Large intestine (tissue), 3 donors: ENCODE measurements at regions not wholly inside any gene's neighbourhood (a gene's known extent, or its start where the extent isn't known, plus 50 kb on each side); places are given as distances from the start of the nearest gene placed in this dataset.
"Not testable (repeated sequence)": the region's sequence is repeated elsewhere in the genome, so short reads cannot be mapped to it uniquely, and the experiment has no call there.

ENCODE experiments used
- DNase-seq, 2 donors: peaks; one replicate each; pipeline versions ENCODE4 v3.0.0 to v3.0.0-alpha.2; 2013
- H3K27ac ChIP-seq: one replicate; pipeline ENCODE4 v1.5.1; 2013; ENCODE audit warnings: low read length
- H3K27me3 ChIP-seq: 2 replicates; pipeline ENCODE4 v1.6.1; 2013; ENCODE audit warnings: low read length; ENCODE audit not compliant: control insufficient read depth, insufficient read depth
- H3K36me3 ChIP-seq: 2 replicates; pipeline ENCODE4 v1.6.1; 2013; ENCODE audit warnings: low read length; ENCODE audit not compliant: control insufficient read depth, insufficient read depth
- H3K4me1 ChIP-seq: one replicate; pipeline ENCODE4 v1.6.1; 2013; ENCODE audit warnings: low read length; ENCODE audit not compliant: control insufficient read depth, insufficient read depth
- H3K4me3 ChIP-seq: one replicate; pipeline ENCODE4 v1.5.1; 2013; ENCODE audit warnings: low read length
- H3K9me3 ChIP-seq: one replicate; pipeline ENCODE4 v1.6.1; 2013; ENCODE audit warnings: mild to moderate bottlenecking, low read depth, low read length, moderate library complexity; ENCODE audit not compliant: control insufficient read depth
- WGBS: methylation state at CpG from one replicate; pipeline ENCODE4 v1.1.5; 2013; ENCODE audit warnings: low lambda C conversion rate; ENCODE audit not compliant: insufficient coverage; 5-methylcytosine and 5-hydroxymethylcytosine counted together

DNA sequence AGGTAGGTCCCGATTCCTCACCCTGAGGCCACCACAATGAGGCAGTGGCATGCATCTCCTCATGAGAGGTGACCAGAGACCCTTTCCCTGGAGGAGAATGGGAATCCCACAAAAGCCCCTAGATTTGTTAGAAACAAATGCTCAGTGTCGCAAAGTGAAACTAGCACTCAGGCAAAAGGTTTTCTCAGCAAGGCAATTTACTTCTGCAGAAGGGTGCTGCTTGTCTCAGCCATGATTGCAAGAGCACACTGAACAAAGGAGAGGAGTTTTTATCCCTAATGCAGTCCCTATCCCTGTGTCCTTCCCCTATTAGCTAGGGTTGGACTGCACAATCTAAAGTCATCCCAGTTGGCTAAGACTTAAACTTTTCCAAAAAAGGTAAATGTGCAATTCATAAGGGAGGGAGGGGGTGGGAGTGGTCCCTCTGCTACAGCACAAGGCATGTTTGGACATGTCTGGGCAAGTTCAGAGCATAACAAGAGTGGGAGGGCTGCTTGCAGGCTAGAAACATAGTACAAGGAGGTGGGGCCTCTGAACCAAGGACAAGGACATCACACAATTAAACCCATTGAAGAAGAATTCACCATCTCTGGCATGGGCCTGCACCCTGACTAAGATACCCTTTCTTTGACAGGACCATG lies 185.3 kb downstream of the CCNG2 start:
- WGBS = no CpG with 5 or more reads among the region's 2 CpGs
- Histone ChIP-seq H3K4me1 (peaks cover 8% of the 10 kb centered on the region), H3K27me3 (no peaks in the 10 kb centered on the region), H3K4me3 (no peak overlapping the region), H3K27ac (no peak overlapping the region), H3K9me3 (no peaks in the 10 kb centered on the region), H3K36me3 (no peaks in the 10 kb centered on the region)
- DNase-seq = no peak

DNA sequence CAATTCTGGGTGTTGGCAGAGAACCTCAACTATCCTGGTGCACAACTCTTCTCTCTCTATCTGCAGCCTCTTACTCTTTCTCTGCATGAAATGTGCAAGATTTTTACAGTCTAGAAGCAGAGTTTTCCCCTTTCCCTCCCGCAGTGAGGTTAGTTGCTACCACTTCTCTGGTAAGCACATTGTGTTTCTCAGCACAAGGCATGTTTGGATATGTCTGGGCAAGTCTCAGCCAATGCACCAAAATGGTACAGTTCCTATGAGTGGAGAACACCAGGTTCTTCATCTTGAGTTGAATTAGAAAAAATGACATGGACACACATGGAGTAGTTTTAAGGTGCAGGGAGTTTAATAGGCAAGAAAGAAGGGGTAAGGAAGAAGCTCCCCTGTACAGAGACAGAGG lies 187.0 kb downstream of the CCNG2 start:
- H3K4me3 ChIP-seq = no peak overlapping the region
- no peaks in the 10 kb centered on the region for H3K27me3 ChIP-seq
- no peak overlapping the region for H3K27ac ChIP-seq
- WGBS = no CpG with 5 or more reads among the region's 1 CpG
- H3K4me1 ChIP-seq = peaks cover 13% of the 10 kb centered on the region
- H3K9me3 ChIP-seq = no peaks in the 10 kb centered on the region
- H3K36me3 ChIP-seq = no peaks in the 10 kb centered on the region
- DNase-seq = no peak

DNA sequence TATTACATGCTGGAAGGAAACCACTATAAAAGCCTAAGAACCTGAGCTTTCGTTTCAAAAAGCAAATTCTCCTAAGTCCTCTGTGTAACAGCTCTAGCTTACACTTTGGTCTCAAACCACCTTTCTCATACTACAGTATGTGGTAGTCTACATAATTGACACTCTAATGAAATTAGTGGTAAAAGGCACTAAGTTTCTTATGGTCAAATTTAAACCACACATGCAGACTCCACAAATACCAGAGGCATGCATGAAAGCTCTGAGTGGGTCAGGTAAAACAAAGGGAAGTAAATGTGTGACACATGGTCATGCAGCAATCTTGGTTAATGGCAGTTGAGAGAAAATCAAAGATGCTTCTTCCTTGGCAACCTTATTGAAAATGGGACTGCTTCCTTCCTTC lies 187.8 kb downstream of the CCNG2 start:
- DNase-seq = no peak
- no peak overlapping the region for H3K27ac ChIP-seq
- H3K27me3 ChIP-seq = no peaks in the 10 kb centered on the region
- no CpG with 5 or more reads among the region's 1 CpG for WGBS
- H3K36me3 ChIP-seq = no peaks in the 10 kb centered on the region
- H3K9me3 ChIP-seq = no peaks in the 10 kb centered on the region
- peaks cover 13% of the 10 kb centered on the region for H3K4me1 ChIP-seq
- H3K4me3 ChIP-seq = no peak overlapping the region

DNA sequence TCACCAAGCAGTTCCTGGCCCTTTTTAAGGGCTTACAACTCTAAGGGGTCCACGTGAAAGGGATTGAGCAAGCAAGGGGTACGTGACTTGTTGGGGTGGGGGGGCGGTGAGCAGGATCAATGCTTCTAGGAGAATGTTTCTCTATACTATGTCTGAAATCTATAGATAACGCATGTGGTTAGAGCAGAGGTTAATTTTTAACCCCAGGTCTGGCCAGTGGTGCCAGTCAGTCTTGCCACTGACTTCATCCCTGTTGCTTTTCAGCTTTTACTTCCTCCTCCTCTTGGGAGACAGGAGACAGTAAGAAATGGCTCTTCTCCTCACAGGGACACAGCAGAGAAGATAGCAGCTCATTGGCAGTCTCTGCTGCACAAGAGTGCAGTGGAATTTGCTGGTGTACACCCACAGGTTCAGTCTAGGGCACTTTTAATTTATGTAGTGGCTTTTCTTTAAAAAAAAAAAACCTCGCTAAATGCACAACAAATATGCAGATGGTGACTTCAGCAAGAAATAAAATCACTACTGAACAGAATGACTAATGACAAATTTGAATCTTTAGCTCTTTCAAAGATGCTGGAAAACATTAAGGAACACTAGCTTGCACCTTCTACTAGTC lies 190.5 kb downstream of the CCNG2 start:
- H3K27ac ChIP-seq = peak overlapping the region; percentile 74
- H3K4me3 ChIP-seq = no peak overlapping the region
- no peaks in the 10 kb centered on the region for H3K27me3 ChIP-seq
- DNase-seq = peak; percentile 32 to 78
- 60% methylated on average over 1 of the region's 5 CpGs for WGBS
- H3K4me1 ChIP-seq = peaks cover 13% of the 10 kb centered on the region
- no peaks in the 10 kb centered on the region for H3K9me3 ChIP-seq
- H3K36me3 ChIP-seq = no peaks in the 10 kb centered on the region

DNA sequence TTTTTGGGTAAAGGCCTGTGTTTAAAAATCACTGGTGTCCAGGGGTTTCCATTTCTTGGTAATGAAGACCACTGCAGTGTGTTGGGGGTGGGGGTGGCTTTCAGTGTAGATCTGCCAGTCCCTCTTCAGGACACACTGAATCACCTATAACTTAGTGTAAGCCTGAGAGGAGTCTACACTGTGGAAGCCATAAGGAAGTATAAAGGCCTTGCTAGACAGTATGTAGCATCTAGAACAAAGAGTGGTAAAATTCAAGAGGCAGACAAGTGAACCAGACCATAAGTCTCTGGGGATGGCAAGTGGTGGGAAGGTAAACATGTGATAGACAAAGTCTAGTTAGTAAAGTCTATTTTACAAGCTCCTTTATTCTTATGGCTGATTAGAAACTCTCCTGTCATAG lies 191.8 kb downstream of the CCNG2 start:
- DNase-seq = peak; percentile 5 to 29

DNA sequence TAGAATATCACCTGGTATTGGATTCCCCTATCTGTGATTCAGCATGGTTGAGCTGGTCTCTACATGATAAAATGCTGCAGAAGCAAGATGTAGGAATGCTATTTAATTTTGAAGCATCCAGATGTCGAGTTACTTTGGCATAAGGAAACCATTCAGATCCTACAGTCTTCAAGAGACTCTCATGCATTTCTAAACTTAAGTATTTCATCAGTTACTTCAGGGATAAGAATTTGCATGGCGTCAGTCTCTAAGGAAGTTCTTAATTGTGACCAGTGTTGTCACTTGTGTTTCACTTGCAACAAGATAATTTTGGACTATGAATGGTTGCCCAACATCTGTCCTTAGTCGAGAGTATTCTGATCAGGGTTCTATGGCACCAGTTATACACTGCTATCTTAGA lies 192.4 kb downstream of the CCNG2 start:
- Histone ChIP-seq H3K27ac (no peak overlapping the region), H3K4me3 (no peak overlapping the region), H3K4me1 (peaks cover 13% of the 10 kb centered on the region), H3K9me3 (no peaks in the 10 kb centered on the region), H3K36me3 (no peaks in the 10 kb centered on the region), H3K27me3 (no peaks in the 10 kb centered on the region)
- no peak for DNase-seq
- WGBS = 80% methylated on average over 1 of the region's 3 CpGs

More for the DNA sequence above, 191.8 kb downstream of the CCNG2 start:
- Histone ChIP-seq H3K9me3 (no peaks in the 10 kb centered on the region), H3K36me3 (no peaks in the 10 kb centered on the region), H3K4me3 (no peak overlapping the region), H3K27ac (no peak overlapping the region), H3K27me3 (no peaks in the 10 kb centered on the region), H3K4me1 (peaks cover 13% of the 10 kb centered on the region)

DNA sequence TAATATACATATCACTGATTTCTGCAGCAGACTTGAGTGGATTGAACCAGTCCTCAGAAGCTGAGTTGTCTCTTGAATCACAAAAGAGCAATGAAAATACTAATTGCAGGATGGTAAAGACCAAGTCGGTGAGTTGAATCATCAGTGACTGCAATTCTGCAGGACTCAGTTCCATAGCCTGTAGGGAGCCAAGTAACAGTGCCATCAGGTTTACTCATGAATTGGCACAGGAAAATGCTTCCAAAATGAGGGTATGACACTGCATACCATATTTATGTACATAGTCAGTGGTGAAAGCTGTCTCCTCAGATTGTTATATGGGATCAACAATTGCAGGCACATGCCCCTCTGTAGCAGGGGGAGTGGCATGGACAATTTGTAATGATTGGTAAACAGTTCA lies 192.8 kb downstream of the CCNG2 start:
- Histone ChIP-seq H3K36me3 (no peaks in the 10 kb centered on the region), H3K4me1 (peaks cover 13% of the 10 kb centered on the region), H3K27me3 (no peaks in the 10 kb centered on the region), H3K9me3 (no peaks in the 10 kb centered on the region), H3K27ac (no peak overlapping the region), H3K4me3 (no peak overlapping the region)
- WGBS = no CpG with 5 or more reads among the region's 1 CpG
- DNase-seq = peak in 1 of 2 donors; percentile 17

DNA sequence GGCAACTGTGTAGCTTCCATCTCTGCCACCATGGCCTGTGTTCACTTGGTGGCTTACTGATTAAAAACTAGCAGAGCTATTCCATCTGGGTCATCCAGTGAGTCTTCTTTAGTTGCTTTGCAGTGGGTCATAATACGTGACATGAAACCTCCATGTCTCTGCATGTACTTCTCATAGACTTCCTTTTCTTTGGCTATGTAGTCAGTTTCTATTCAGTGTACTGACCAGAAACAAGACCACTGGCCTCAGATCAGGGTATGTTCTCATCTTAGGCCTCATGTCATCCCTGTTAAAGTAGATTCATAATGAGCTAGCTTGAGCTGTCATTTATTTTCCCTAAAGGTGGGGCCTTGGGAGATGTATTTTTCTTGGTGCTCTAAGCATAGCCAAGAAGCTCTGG lies 195.2 kb downstream of the CCNG2 start:
- no peaks in the 10 kb centered on the region for H3K36me3 ChIP-seq
- WGBS = no CpG with 5 or more reads among the region's 1 CpG
- H3K4me3 ChIP-seq = no peak overlapping the region
- no peak overlapping the region for H3K27ac ChIP-seq
- DNase-seq = no peak
- H3K4me1 ChIP-seq = peaks cover 6% of the 10 kb centered on the region
- no peaks in the 10 kb centered on the region for H3K9me3 ChIP-seq
- H3K27me3 ChIP-seq = no peaks in the 10 kb centered on the region

DNA sequence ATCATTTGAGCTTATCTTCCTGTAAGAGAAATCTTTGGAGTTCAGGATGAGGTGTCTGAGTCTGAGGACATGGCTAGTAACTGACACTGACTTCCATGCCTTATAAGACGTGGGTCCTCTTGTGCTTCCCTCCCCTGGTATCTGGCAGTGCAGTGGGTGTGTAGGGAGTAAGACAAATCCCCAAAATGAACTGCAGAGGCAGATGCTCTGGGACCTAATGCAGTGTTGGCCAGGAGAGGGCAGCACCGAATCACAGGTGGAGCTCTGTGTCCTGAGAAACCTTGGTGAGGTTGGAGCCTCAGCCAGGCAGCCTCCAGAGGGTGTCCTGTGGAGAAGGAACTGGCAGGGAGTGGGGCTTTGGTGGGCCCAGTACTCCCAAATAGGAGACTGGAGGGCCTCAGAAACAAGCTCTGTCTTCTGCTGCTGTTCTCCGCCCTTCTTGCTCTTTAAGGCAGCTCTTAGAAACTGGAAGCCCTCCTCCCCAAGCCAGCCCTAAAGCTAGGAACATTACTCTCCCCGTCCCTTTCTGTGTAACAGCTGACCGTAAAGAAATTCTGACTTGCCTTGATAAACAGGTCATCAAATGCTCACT lies 196.8 kb downstream of the CCNG2 start:
- H3K4me1 ChIP-seq, H3K9me3 ChIP-seq, H3K4me3 ChIP-seq, DNase-seq, H3K27ac ChIP-seq, H3K36me3 ChIP-seq, H3K27me3 ChIP-seq: not testable (repeated sequence)
- WGBS = no CpG with 5 or more reads among the region's 5 CpGs

DNA sequence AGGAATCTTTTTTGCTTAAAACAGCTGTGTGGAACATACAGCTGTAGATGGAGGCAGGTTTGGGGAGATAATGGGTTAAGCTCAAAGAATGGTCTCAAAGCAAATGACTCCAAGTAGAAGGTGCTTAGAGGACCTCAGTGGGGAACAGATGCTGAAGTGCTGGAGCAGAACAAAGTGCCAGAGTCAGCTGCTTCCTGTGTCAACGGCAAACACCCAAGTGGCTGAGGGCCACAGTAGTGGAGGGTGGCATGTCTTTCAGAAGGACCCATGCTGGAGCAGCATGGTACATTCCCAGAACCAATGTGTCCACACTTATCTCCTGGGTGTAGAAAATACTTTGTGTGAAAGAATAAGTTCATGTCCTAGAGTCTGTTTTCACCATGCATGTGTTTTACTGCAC lies 197.5 kb downstream of the CCNG2 start:
- DNase-seq = no peak
- H3K4me1 ChIP-seq = no peaks in the 10 kb centered on the region
- no peak overlapping the region for H3K4me3 ChIP-seq
- no peaks in the 10 kb centered on the region for H3K36me3 ChIP-seq
- no CpG with 5 or more reads among the region's 1 CpG for whole genome bisulfite sequencing
- H3K27me3 ChIP-seq = no peaks in the 10 kb centered on the region
- no peaks in the 10 kb centered on the region for H3K9me3 ChIP-seq
- H3K27ac ChIP-seq = no peak overlapping the region

DNA sequence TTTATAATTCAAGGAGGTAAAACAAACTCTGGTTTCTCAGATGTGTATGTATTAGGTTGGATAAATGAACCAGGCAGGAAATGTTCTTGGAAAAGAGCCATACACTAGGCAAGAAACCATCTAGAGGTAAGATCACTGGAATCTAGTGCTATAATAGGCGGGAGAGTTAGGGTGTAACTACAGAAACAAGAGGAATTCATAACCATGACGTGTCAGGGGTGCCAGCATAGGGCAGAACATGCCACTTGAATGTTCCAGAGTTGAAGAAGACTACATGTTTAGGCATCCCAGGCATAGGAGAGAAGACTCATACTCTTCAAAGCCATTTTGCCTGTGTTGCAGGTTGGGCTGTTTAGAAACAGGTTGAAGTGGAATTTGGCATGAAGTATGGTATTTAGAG lies 198.7 kb downstream of the CCNG2 start:
- no peaks in the 10 kb centered on the region for H3K27me3 ChIP-seq
- no peak overlapping the region for H3K27ac ChIP-seq
- no peak overlapping the region for H3K4me3 ChIP-seq
- 90% methylated on average over 2 of the region's 2 CpGs for WGBS
- no peaks in the 10 kb centered on the region for H3K9me3 ChIP-seq
- no peak for DNase-seq
- H3K36me3 ChIP-seq = no peaks in the 10 kb centered on the region
- H3K4me1 ChIP-seq = no peaks in the 10 kb centered on the region
